Glutamatergic neuron (in vitro differentiated cells): ENCODE measurements at regions not wholly inside any gene's neighbourhood (a gene's known extent, or its start where the extent isn't known, plus 50 kb on each side); places are given as distances from the start of the nearest gene placed in this dataset.
"Not testable (repeated sequence)": the region's sequence is repeated elsewhere in the genome, so short reads cannot be mapped to it uniquely, and the experiment has no call there.

ENCODE experiments used
- DNase-seq: peaks from one replicate; pipeline ENCODE4 v3.0.0; 2022
- H3K27ac Mint-ChIP-seq: one replicate; pipeline ENCODE4 v1.8.0; 2020; ENCODE audit warnings: mild to moderate bottlenecking, mixed read lengths, inconsistent platforms; ENCODE audit not compliant: unreplicated experiment
- H3K27me3 Mint-ChIP-seq: one replicate; pipeline ENCODE4 v1.8.0; 2020; ENCODE audit warnings: mild to moderate bottlenecking, moderate library complexity, mixed read lengths, inconsistent platforms; ENCODE audit not compliant: unreplicated experiment
- H3K36me3 Mint-ChIP-seq: one replicate; pipeline ENCODE4 v1.8.0; 2020; ENCODE audit warnings: mild to moderate bottlenecking, mixed read lengths, inconsistent platforms; ENCODE audit not compliant: unreplicated experiment
- H3K4me1 Mint-ChIP-seq: one replicate; pipeline ENCODE4 v1.8.0; 2020; ENCODE audit warnings: mild to moderate bottlenecking, low read depth, mixed read lengths, inconsistent platforms; ENCODE audit not compliant: unreplicated experiment
- H3K4me3 Mint-ChIP-seq: one replicate; pipeline ENCODE4 v1.8.0; 2020; ENCODE audit warnings: mild to moderate bottlenecking, mixed read lengths, inconsistent platforms; ENCODE audit not compliant: unreplicated experiment
- H3K9me3 Mint-ChIP-seq: one replicate; pipeline ENCODE4 v1.8.0; 2020; ENCODE audit warnings: mild to moderate bottlenecking, moderate library complexity, mixed read lengths, inconsistent platforms; ENCODE audit not compliant: unreplicated experiment
- CTCF ChIP-seq: fragments of 200-600 bp; sonication (generic); IDR thresholded peaks from one replicate; pipeline ENCODE4 v1.5.0; 2021; ENCODE audit not compliant: partially characterized antibody, unreplicated experiment

GRCh38 chr5:174556756-174557155 is 167.6 kb upstream of the MSX2 start:
- H3K9me3 Mint-ChIP-seq, result peaks cover 4% of the 10 kb centered on the region
- peaks cover 8% of the 10 kb centered on the region for H3K4me1 Mint-ChIP-seq
- no peak overlapping the region for H3K4me3 Mint-ChIP-seq
- DNase-seq, result no peak
- no peak overlapping the region for H3K27ac Mint-ChIP-seq
- peaks cover 5% of the 10 kb centered on the region for H3K36me3 Mint-ChIP-seq
- peaks cover 1% of the 10 kb centered on the region for H3K27me3 Mint-ChIP-seq
- no peak for TF ChIP-seq CTCF

- peaks cover 5% of the 10 kb centered on the region for H3K36me3 Mint-ChIP-seq
- no peaks in the 10 kb centered on the region for H3K4me1 Mint-ChIP-seq
- H3K27ac Mint-ChIP-seq, result no peak overlapping the region
- no peaks in the 10 kb centered on the region for H3K9me3 Mint-ChIP-seq
- no peak for TF ChIP-seq CTCF
- DNase-seq, result no peak
- peaks cover 1% of the 10 kb centered on the region for H3K27me3 Mint-ChIP-seq
- no peak overlapping the region for H3K4me3 Mint-ChIP-seq
Observed at GRCh38 chr5:174558190-174558589, 166.2 kb upstream of the MSX2 start.

- Mint-ChIP-seq H3K36me3 (peaks cover 5% of the 10 kb centered on the region), H3K9me3 (no peaks in the 10 kb centered on the region), H3K27me3 (peaks cover 1% of the 10 kb centered on the region), H3K4me1 (no peaks in the 10 kb centered on the region), H3K27ac (no peak overlapping the region), H3K4me3 (no peak overlapping the region)
- no peak for DNase-seq
- no peak for TF ChIP-seq CTCF
Observed at GRCh38 chr5:174559141-174559540, 165.2 kb upstream of the MSX2 start.

GRCh38 chr5:174559566-174560090 is 164.8 kb upstream of the MSX2 start:
- H3K27me3 Mint-ChIP-seq, result peaks cover 1% of the 10 kb centered on the region
- no peaks in the 10 kb centered on the region for H3K9me3 Mint-ChIP-seq
- peaks cover 5% of the 10 kb centered on the region for H3K36me3 Mint-ChIP-seq
- TF ChIP-seq CTCF, result no peak
- H3K27ac Mint-ChIP-seq, result no peak overlapping the region
- DNase-seq, result no peak
- no peaks in the 10 kb centered on the region for H3K4me1 Mint-ChIP-seq
- no peak overlapping the region for H3K4me3 Mint-ChIP-seq

GRCh38 chr5:174560861-174561260 is 163.5 kb upstream of the MSX2 start:
- peaks cover 1% of the 10 kb centered on the region for H3K27me3 Mint-ChIP-seq
- no peaks in the 10 kb centered on the region for H3K9me3 Mint-ChIP-seq
- TF ChIP-seq CTCF, result no peak
- H3K27ac Mint-ChIP-seq, result no peak overlapping the region
- no peak for DNase-seq
- H3K36me3 Mint-ChIP-seq, result peaks cover 5% of the 10 kb centered on the region
- H3K4me1 Mint-ChIP-seq, result no peaks in the 10 kb centered on the region
- no peak overlapping the region for H3K4me3 Mint-ChIP-seq

- H3K9me3 Mint-ChIP-seq, H3K27me3 Mint-ChIP-seq, H3K27ac Mint-ChIP-seq, DNase-seq, H3K4me3 Mint-ChIP-seq, H3K4me1 Mint-ChIP-seq, H3K36me3 Mint-ChIP-seq: not testable (repeated sequence)
Observed at GRCh38 chr5:174563040-174563439, 161.3 kb upstream of the MSX2 start.
